ENCODE measurements at regions not wholly inside any gene's neighbourhood (a gene's known extent, or its start where the extent isn't known, plus 50 kb on each side); places are given as distances from the start of the nearest gene placed in this dataset.

GRCh38 chr1:196098000-196098399 lies 510.2 kb downstream of the KCNT2 start:
- FAIRE-seq (no peak), ATAC-seq (no peak), DNase-seq (ENCODE audit: extremely low read depth in 1 of 4, low spot score in 3 of 4) (no peak)
- no TSS peak for BruUV-seq (replicated peaks)
- H3K4me3 ChIP-seq = no peak overlapping the region
- H3K36me3 ChIP-seq (ENCODE audit: control insufficient read depth, insufficient read depth, low read length) = no peaks in the 10 kb centered on the region
- H4K20me1 ChIP-seq (replicated peaks; ENCODE audit: control insufficient read depth, insufficient read depth, low read length) = no peaks in the 10 kb centered on the region
- intact Hi-C loops (cut with micrococcal nuclease) (no loop called here), in situ Hi-C loops (cut with MboI) (no loop called here)
- no peak overlapping the region for H2AFZ ChIP-seq (ENCODE audit: low read depth, low read length)
- no peaks in the 10 kb centered on the region for H3K79me2 ChIP-seq (ENCODE audit: control insufficient read depth, insufficient read depth, low read length)
- CTCF ChIA-PET (ENCODE audit: low intra/inter-chr PET ratio) = no interaction called here
- H3K4me2 ChIP-seq (ENCODE audit: insufficient read depth, low read length) = no peak overlapping the region
- no peak overlapping the region for H3K9ac ChIP-seq (ENCODE audit: insufficient read depth in 1 of 2, low read depth in 2 of 2, low read length in 2 of 2)
- TF ChIP-seq CXXC5 (CRISPR knock-in tag; IDR thresholded peaks at IDR 0.05) (no peak), EP400 (IDR thresholded peaks at IDR 0.05) (no peak), ELF2 (CRISPR knock-in tag; IDR thresholded peaks at IDR 0.05) (no peak), NCOA6 (IDR thresholded peaks at IDR 0.05) (no peak)
- H3K4me1 ChIP-seq (replicated peaks in 1 of 2; ENCODE audit: control insufficient read depth in 2 of 2, insufficient read depth in 2 of 2, low read length in 2 of 2) = no peaks in the 10 kb centered on the region
- no peaks in the 10 kb centered on the region for H3K27me3 ChIP-seq (ENCODE audit: control insufficient read depth in 2 of 2, insufficient read depth in 2 of 2, low read length in 2 of 2)
- no peak overlapping the region for H3K27ac ChIP-seq (ENCODE audit: extremely low read depth, low read depth, low read length)
- no peaks in the 10 kb centered on the region for H3K9me1 ChIP-seq (ENCODE audit: control insufficient read depth, insufficient read depth, low read length)
- peaks cover 2% of the 10 kb centered on the region for H3K9me3 ChIP-seq (replicated peaks; ENCODE audit: control insufficient read depth, insufficient read depth, low read depth, low read length)
- POLR2A ChIA-PET = interaction anchor here (1.1 kb wide), 1 partner anchor 9 kb away, joined by 5 read pairs; no protein-coding TSS in a partner anchor

- in situ Hi-C loops (cut with MboI) = no loop called here
- ATAC-seq (no peak), FAIRE-seq (no peak), DNase-seq (ENCODE audit: extremely low read depth in 1 of 4, low spot score in 3 of 4) (no peak)
- H3K27me3 ChIP-seq (ENCODE audit: control insufficient read depth in 2 of 2, insufficient read depth in 2 of 2, low read length in 2 of 2) = no peaks in the 10 kb centered on the region
- H3K4me3 ChIP-seq = no peak overlapping the region
- CTCF ChIA-PET (ENCODE audit: low intra/inter-chr PET ratio) = no interaction called here
- H3K79me2 ChIP-seq (ENCODE audit: control insufficient read depth, insufficient read depth, low read length) = no peaks in the 10 kb centered on the region
- no TSS peak for BruUV-seq (replicated peaks)
- POLR2A ChIA-PET = no interaction called here
- no peak overlapping the region for H3K4me2 ChIP-seq (ENCODE audit: insufficient read depth, low read length)
- intact Hi-C loops (cut with micrococcal nuclease) = no loop called here
- no peak overlapping the region for H2AFZ ChIP-seq (ENCODE audit: low read depth, low read length)
- H3K9ac ChIP-seq (ENCODE audit: insufficient read depth in 1 of 2, low read depth in 2 of 2, low read length in 2 of 2) = no peak overlapping the region
- no peaks in the 10 kb centered on the region for H4K20me1 ChIP-seq (replicated peaks; ENCODE audit: control insufficient read depth, insufficient read depth, low read length)
- no peaks in the 10 kb centered on the region for H3K36me3 ChIP-seq (ENCODE audit: control insufficient read depth, insufficient read depth, low read length)
- no peaks in the 10 kb centered on the region for H3K4me1 ChIP-seq (replicated peaks in 1 of 2; ENCODE audit: control insufficient read depth in 2 of 2, insufficient read depth in 2 of 2, low read length in 2 of 2)
- no peak overlapping the region for H3K27ac ChIP-seq (ENCODE audit: extremely low read depth, low read depth, low read length)
- H3K9me3 ChIP-seq (replicated peaks; ENCODE audit: control insufficient read depth, insufficient read depth, low read depth, low read length) = no peaks in the 10 kb centered on the region; the same call in 1 of the 2 replicates
- 6% methylated on average over 1 of the region's 1 CpG for WGBS (ENCODE audit: insufficient coverage, low coverage, missing lambda C conversion rate)
- H3K9me1 ChIP-seq (ENCODE audit: control insufficient read depth, insufficient read depth, low read length) = no peaks in the 10 kb centered on the region
- TF ChIP-seq CHAMP1 (IDR thresholded peaks at IDR 0.05) = no peak
- no peak for TF ChIP-seq RREB1 (CRISPR knock-in tag; IDR thresholded peaks at IDR 0.05)
- TF ChIP-seq NR3C1 (CRISPR knock-in tag; IDR thresholded peaks at IDR 0.05) = no peak
- TF ChIP-seq ZNF347 (CRISPR knock-in tag; IDR thresholded peaks at IDR 0.05; ENCODE audit: low read depth) = no peak
- no peak for TF ChIP-seq HES1 (IDR thresholded peaks at IDR 0.05; ENCODE audit: low read depth)
Observed at GRCh38 chr1:196094821-196095220, 513.4 kb downstream of the KCNT2 start.

Data from K562 (cell line).